GM12873 (cell line): ENCODE measurements at regions not wholly inside any gene's neighbourhood (a gene's known extent, or its start where the extent isn't known, plus 50 kb on each side); places are given as distances from the start of the nearest gene placed in this dataset.

ENCODE experiments used
- TF ChIP-seq, protein P1 (sequence below): IDR thresholded peaks from 2 replicates; pipeline ENCODE4 v1.5.1; 2012; ENCODE audit warnings: low read depth, mild to moderate bottlenecking, moderate library complexity, low read length, control low read depth; ENCODE audit not compliant: insufficient read depth; ENCODE audit errors: missing control alignments

DNA sequence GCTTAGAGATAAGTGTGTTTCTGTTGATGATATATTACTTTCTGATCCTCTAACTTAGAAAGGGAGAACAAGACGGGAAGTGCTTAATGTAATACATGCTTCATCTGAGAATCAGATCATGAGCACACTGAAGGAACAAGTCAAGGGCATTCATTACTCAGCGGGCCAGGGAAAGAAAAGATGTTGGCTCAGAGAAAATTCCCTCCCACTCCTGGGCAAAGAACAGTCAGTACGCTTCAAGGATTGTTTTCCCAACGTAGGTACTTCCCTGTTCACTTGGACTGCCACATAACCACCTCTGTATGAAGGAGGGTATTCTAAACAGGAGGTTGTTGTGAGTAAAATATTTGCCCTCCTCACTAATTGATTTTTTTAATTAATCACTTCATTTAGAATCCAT, 374.5 kb upstream of the FMR1 start:
- TF ChIP-seq, protein P1, sequence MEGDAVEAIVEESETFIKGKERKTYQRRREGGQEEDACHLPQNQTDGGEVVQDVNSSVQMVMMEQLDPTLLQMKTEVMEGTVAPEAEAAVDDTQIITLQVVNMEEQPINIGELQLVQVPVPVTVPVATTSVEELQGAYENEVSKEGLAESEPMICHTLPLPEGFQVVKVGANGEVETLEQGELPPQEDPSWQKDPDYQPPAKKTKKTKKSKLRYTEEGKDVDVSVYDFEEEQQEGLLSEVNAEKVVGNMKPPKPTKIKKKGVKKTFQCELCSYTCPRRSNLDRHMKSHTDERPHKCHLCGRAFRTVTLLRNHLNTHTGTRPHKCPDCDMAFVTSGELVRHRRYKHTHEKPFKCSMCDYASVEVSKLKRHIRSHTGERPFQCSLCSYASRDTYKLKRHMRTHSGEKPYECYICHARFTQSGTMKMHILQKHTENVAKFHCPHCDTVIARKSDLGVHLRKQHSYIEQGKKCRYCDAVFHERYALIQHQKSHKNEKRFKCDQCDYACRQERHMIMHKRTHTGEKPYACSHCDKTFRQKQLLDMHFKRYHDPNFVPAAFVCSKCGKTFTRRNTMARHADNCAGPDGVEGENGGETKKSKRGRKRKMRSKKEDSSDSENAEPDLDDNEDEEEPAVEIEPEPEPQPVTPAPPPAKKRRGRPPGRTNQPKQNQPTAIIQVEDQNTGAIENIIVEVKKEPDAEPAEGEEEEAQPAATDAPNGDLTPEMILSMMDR = no peak

- TF ChIP-seq, protein P1 = peak; percentile 35
These were observed 361.5 kb upstream of the FMR1 start for GRCh38 chrX:147550217-147550616.

DNA sequence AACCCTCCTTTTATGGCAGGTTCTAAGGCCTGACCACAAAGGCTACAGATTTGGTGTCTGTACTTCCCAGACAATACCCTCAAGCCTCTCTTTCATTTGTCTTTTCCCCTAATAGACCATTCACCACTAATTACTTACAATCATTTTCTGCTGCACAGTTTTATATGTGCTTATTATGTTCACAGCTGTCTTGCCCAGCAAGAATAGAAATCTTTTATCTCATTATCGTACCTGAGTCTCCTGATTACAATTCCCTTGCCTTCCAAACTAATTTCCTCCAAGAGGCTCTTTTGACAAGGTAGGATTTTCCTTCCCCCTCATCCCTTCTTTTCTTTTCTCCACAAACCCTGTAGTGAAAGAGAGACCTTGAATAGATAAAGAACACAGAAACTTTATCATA, 352.5 kb upstream of the FMR1 start:
- TF ChIP-seq, protein P1 = no peak

- TF ChIP-seq, protein P1 = no peak
These were observed 346.5 kb upstream of the FMR1 start for GRCh38 chrX:147565237-147565636.

DNA sequence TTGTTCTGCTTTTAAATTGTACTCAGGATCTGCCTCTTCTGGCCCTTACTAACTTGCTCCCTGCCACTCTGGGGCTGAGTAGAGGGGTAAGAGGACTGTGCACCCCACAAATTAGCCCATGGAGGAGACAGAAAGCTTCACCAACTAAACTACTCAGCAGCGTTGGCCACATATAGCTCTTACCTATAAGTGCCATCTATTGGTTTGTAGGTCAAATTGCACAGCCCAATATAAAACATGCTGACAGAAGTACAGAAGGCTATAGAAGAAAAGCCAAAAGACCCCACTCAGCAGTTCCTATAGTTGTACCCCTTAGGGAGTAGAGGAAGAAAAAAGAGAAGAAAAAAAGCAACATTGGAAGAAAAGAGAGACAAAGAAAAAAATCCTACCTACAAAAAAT, 341.2 kb upstream of the FMR1 start:
- TF ChIP-seq, protein P1 = no peak

DNA sequence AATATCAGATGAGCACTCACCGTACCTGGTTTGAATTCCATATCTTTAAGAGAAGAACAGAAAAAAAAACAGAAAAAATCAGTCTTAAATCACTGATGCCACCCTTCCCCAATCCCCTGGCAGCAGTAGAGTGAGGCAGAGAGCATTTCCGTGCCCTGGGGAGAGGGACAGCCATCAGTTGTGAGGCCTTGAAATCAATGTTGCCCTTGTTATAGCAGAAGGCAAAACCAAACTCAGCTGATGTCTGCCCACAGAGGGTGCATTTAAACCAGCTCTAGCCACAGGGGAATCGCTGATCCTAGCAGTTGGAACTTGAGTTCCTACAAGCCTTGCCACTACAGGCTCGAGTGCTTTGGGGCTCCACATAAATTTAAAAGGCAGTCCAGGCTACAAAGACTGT, 338.5 kb upstream of the FMR1 start:
- TF ChIP-seq, protein P1 = no peak

- TF ChIP-seq, protein P1 = no peak
These were observed 309.5 kb upstream of the FMR1 start for GRCh38 chrX:147602176-147602696.
